Activated naive CD4-positive, alpha-beta T cell treated with anti-CD3 and anti-CD28 coated beads, Interleukin-2, amount 10 ng/mL, durations not matched to agents 7 days and 5 days (primary cell): ENCODE measurements at regions not wholly inside any gene's neighbourhood (a gene's known extent, or its start where the extent isn't known, plus 50 kb on each side); places are given as distances from the start of the nearest gene placed in this dataset.

Experiments
- CTCF ChIA-PET: fragments of 350-600 bp; sonication (Branson Sonifier 250); formaldehyde crosslinking; loops from one replicate; lab custom pipeline; 2021; ENCODE audit warnings: antibody characterized with exemption; lab: Charles Lee
- DNase-seq: peaks from one replicate; pipeline ENCODE4 v3.0.0-alpha.2; 2020
- H3K27ac Mint-ChIP-seq: one replicate; pipeline ENCODE4 v1.8.0; 2021; ENCODE audit warnings: mild to moderate bottlenecking, moderate library complexity, mixed read lengths
- H3K27me3 Mint-ChIP-seq: one replicate; pipeline ENCODE4 v1.8.0; 2021; ENCODE audit warnings: mild to moderate bottlenecking, mixed read lengths
- H3K36me3 Mint-ChIP-seq: one replicate; pipeline ENCODE4 v1.8.0; 2021; ENCODE audit warnings: mixed read lengths
- H3K4me1 Mint-ChIP-seq: one replicate; pipeline ENCODE4 v1.8.0; 2021; ENCODE audit warnings: mixed read lengths
- H3K4me3 Mint-ChIP-seq: one replicate; pipeline ENCODE4 v1.8.0; 2021; ENCODE audit warnings: mild to moderate bottlenecking, moderate library complexity, mixed read lengths
- H3K9me3 Mint-ChIP-seq: one replicate; pipeline ENCODE4 v1.8.0; 2021; ENCODE audit warnings: mixed read lengths

DNA sequence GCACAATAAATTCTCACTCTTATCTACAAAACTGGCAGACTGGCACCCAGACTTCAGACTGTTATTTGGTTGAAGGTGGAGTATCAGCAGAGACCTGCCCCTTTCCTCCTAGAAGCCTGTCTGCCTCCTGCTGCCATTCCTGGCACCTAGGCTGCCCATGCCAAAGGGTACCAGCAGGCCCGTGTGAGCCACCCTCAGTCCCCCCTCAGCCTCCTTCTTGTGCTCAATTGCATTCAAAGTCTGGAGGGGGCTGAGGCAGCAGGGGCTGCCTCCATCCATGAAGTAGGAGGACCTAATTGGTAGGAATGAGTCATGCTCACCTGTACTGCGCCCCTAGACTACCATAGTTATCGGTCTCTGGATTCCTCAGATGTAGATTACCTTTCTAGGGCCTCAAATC, 440.9 kb upstream of the GRM3 start:
- Mint-ChIP-seq H3K27ac (no peak overlapping the region), H3K9me3 (peaks cover 9% of the 10 kb centered on the region)

DNA sequence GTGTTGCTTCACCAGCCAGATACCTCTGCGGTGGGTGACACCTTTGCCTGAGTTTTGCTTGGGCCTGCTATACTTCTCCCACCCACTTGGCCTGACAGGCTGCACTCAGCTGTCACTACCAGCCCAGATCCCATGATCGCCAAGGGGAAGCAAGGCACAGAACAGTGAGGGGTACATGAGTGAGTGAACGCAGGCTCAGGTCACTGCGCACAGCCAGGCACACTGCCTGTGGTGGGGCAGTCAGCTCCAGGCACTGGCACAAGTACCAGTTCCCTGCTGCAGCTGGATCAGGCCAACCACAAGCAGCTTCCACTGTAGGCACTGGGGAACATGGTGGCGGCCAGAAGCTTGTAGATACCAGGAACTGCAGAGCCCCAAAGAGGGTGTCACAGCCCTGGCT, 441.9 kb upstream of the GRM3 start:
- no peak overlapping the region for H3K4me3 Mint-ChIP-seq
- H3K9me3 Mint-ChIP-seq = peaks cover 9% of the 10 kb centered on the region
- H3K27ac Mint-ChIP-seq = no peak overlapping the region
- DNase-seq = no peak
- CTCF ChIA-PET = no interaction called here
- H3K27me3 Mint-ChIP-seq = no peaks in the 10 kb centered on the region
- no peaks in the 10 kb centered on the region for H3K4me1 Mint-ChIP-seq
- no peaks in the 10 kb centered on the region for H3K36me3 Mint-ChIP-seq

More for the DNA sequence above, 440.9 kb upstream of the GRM3 start:
- Mint-ChIP-seq H3K36me3 (no peaks in the 10 kb centered on the region), H3K4me1 (no peaks in the 10 kb centered on the region), H3K4me3 (no peak overlapping the region), H3K27me3 (no peaks in the 10 kb centered on the region)
- no peak for DNase-seq
- CTCF ChIA-PET = no interaction called here

DNA sequence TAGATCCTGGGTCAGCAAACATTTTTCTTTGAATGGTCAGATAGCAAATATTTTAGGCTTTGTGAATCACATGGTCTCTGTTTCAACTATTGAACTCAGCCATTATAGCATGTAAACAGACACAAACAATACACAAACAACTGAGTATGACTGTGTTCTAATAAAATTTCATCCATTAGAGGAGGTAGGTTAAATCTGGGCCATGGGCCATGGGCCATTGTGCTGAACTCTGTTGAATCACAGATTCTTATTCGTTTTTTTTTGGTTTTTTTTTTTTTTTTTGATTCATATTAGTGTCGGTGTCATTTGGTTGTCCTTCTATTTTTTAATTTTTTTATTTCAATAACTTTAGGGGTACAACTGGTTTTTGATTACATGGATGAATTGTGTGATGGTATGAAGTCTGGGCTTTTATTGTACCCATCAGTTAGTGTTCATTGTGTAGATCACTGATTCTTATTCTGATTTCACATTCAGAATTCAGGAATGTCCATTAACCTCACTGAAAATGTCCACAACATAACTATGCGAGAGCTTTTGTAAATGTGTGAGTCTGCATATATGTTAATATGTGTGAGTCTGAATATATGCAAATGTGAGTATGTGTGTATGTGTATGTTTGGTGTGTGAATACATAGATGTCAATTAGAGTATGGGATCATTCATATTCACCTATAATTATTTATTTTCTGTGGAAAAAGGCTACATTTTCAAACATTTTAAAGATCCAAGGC, 443.7 kb upstream of the GRM3 start:
- Mint-ChIP-seq H3K27ac (no peak overlapping the region), H3K4me3 (no peak overlapping the region), H3K36me3 (no peaks in the 10 kb centered on the region), H3K9me3 (peaks cover 6% of the 10 kb centered on the region), H3K4me1 (no peaks in the 10 kb centered on the region), H3K27me3 (no peaks in the 10 kb centered on the region)
- no peak for DNase-seq
- CTCF ChIA-PET = no interaction called here

DNA sequence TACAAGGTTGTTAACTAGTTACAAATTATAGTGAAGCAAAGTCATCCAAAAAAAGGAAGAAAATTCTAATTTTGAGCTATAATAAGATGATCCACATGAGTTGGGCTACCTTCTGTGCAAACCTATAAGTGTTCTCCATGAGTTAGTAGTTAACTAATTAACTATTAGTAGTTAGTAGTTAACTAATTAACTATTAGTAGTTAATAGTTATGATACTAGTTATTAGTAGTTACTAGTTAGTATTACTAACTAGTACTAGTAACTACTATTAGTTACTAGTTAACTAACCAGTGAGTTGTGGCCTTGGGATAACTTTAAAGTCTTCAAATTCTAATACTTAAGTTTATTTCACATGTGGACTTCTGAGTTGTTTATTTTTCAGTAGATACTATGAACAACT, 453.4 kb upstream of the GRM3 start:
- Mint-ChIP-seq H3K27ac (no peak overlapping the region), H3K4me1 (no peaks in the 10 kb centered on the region), H3K36me3 (no peaks in the 10 kb centered on the region), H3K27me3 (no peaks in the 10 kb centered on the region), H3K4me3 (no peak overlapping the region), H3K9me3 (peaks cover 8% of the 10 kb centered on the region)
- DNase-seq = no peak
- CTCF ChIA-PET = no interaction called here

DNA sequence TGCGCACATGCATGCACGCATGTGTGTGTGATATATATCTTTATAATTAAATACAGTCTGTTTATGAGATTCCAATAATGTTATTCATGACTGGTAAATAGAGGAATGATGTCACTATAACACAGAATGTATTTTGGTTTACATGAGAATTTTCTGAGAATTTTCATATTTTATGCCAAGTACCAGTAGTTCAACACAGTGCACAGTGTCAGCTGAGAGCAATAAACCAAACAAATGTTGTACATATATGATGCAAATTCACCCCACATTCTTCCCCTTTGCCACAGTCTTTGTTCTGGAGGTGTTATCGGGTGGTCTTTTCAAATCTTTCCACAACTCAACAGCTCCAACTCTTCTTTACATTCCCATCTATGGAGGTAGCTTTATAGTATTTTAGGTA, 462.2 kb upstream of the GRM3 start:
- Mint-ChIP-seq H3K27me3 (no peaks in the 10 kb centered on the region), H3K4me1 (no peaks in the 10 kb centered on the region), H3K36me3 (no peaks in the 10 kb centered on the region), H3K9me3 (peaks cover 2% of the 10 kb centered on the region), H3K4me3 (no peak overlapping the region), H3K27ac (no peak overlapping the region)
- no peak for DNase-seq
- CTCF ChIA-PET = no interaction called here

DNA sequence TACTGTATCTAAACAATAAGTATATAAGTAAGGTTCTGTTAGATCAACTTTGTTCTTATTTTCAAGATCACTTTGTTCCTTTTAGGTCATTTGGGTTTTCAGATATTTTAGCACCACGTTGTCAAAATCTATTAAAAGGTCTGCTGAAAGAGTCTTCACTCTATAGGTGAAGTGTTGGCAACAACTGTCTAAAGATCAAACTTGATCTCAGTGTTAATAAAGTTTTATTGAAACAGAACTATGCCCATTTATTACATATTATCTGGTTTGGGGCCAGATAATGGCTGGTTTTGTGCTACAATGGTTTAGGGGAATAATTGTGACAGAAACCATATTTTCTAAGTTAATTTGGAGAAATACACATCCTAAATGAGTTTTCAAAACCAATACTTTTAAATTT, 478.9 kb upstream of the GRM3 start:
- H3K9me3 Mint-ChIP-seq = peaks cover 11% of the 10 kb centered on the region
- no peaks in the 10 kb centered on the region for H3K36me3 Mint-ChIP-seq
- no peak for DNase-seq
- CTCF ChIA-PET = no interaction called here
- H3K4me3 Mint-ChIP-seq = no peak overlapping the region
- H3K27ac Mint-ChIP-seq = no peak overlapping the region
- H3K4me1 Mint-ChIP-seq = no peaks in the 10 kb centered on the region
- H3K27me3 Mint-ChIP-seq = no peaks in the 10 kb centered on the region

DNA sequence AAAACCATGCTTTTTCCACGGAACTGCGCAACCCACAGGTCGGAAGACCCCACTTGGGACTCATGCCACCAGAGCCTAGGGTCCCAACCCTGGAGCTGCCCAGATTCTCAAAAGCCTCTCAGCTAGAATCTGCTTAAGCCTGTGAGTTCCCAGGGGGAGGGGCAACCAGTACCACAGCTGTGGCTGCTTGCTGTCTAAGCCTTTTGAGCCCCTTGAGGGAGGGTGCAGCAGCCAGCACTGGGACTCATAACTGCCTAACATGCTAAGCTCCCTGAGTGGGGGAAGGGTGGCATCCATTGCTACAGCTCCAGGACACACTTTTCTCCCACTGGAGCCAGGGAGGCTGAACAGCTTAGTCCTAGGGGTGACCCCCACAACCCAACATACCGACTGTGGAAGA, 485.6 kb upstream of the GRM3 start:
- Mint-ChIP-seq H3K4me3 (no peak overlapping the region), H3K36me3 (no peaks in the 10 kb centered on the region), H3K27ac (no peak overlapping the region), H3K4me1 (no peaks in the 10 kb centered on the region), H3K9me3 (peaks cover 21% of the 10 kb centered on the region), H3K27me3 (no peaks in the 10 kb centered on the region)
- no peak for DNase-seq
- CTCF ChIA-PET = no interaction called here

DNA sequence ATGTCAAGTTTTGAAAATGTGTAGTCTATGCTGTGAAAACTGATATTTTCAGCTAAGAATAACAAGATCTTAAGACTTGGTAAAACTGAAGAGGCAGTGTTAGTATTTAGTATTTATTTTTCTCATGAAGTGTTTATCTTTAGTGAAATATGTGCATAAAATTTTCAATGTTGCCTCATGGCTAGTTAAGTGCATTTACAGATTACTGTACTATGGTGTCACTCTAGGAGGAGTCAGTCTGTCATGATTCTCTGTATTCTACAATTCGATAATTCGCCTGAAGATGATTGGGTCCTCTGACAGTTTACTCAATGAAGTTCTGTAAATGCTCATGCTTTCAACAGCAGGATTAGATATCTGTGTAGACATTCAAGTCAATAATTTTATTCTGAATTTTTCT, 488.1 kb upstream of the GRM3 start:
- Mint-ChIP-seq H3K4me1 (no peaks in the 10 kb centered on the region), H3K36me3 (no peaks in the 10 kb centered on the region), H3K27me3 (no peaks in the 10 kb centered on the region), H3K27ac (no peak overlapping the region), H3K9me3 (peaks cover 18% of the 10 kb centered on the region), H3K4me3 (no peak overlapping the region)
- DNase-seq = no peak
- CTCF ChIA-PET = no interaction called here

DNA sequence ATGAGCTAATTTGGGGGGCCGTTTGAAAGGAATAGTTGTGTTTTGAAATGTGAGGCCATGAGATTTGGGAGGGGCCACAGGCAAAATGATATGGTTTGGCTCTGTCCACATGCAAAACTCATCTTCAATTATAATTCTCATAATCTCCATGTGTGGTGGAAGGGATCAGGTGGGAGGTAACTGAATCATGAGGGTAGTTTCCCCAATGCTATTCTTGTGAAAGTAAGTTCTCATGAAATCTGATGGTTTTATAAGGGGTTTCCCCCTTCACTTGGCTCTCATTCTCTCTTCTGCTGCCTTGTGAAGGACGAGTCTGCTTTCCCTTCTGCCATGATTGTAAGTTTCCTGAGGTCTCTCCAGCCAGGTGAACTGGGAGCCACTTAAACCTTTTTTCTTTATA, 490.8 kb upstream of the GRM3 start:
- Mint-ChIP-seq H3K4me1 (no peaks in the 10 kb centered on the region), H3K27me3 (no peaks in the 10 kb centered on the region), H3K9me3 (peaks cover 8% of the 10 kb centered on the region), H3K27ac (no peak overlapping the region), H3K4me3 (no peak overlapping the region), H3K36me3 (no peaks in the 10 kb centered on the region)
- CTCF ChIA-PET = no interaction called here
- DNase-seq = no peak

DNA sequence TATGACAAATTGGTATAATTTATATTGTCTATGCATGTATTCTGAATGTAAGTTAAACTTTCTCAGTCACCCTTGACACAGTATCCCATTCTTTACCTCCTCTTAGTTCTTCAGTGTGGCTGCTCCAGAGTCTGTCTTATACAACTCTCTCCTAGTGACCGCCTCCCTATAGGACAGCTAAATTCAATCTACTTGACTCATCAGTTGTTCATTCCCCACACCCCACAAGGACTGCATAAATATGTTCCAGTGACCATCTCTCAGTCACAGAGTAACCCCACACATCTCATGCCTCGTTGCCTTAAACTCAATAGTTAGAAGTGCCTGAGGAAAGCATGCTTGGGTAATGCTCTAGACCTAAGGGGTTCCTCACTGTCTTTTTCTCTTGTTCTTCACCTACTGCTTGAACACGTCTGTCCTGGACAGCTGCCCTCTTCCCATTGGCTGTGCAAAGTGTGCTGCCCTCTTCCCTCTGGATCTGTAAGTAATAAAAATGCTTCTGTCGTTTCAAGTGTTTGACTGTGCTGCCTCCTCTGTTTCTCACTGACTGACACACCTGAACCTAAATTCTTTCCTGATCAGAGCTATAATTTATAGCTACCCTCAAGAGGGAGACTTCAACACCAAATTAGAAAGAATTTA, 494.6 kb upstream of the GRM3 start:
- no peak for DNase-seq
- Mint-ChIP-seq H3K36me3 (no peaks in the 10 kb centered on the region), H3K9me3 (peaks cover 13% of the 10 kb centered on the region), H3K27ac (no peak overlapping the region), H3K27me3 (no peaks in the 10 kb centered on the region), H3K4me1 (no peaks in the 10 kb centered on the region), H3K4me3 (no peak overlapping the region)
- CTCF ChIA-PET = no interaction called here

DNA sequence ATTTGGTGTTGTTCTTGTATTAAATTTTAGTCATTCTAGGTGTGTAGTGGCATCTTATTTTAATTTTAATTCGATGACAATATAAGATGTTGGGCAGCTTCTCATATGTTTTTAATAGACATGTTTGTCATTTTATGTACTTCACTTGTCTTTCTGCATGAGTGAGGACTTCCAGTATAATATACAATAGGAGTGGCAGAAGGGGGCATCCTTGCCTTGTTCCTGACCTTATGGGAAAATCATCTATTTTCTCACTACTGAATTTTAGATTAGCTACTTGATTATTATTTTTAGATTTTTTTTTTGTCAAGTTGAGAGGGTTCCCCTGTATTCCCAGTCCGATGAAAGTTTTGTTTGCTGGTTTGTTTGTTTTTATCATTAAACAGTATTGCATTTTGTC, 495.2 kb upstream of the GRM3 start:
- peaks cover 13% of the 10 kb centered on the region for H3K9me3 Mint-ChIP-seq
- H3K4me3 Mint-ChIP-seq = no peak overlapping the region
- CTCF ChIA-PET = no interaction called here
- no peak overlapping the region for H3K27ac Mint-ChIP-seq
- DNase-seq = no peak
- H3K4me1 Mint-ChIP-seq = no peaks in the 10 kb centered on the region
- no peaks in the 10 kb centered on the region for H3K36me3 Mint-ChIP-seq
- no peaks in the 10 kb centered on the region for H3K27me3 Mint-ChIP-seq

DNA sequence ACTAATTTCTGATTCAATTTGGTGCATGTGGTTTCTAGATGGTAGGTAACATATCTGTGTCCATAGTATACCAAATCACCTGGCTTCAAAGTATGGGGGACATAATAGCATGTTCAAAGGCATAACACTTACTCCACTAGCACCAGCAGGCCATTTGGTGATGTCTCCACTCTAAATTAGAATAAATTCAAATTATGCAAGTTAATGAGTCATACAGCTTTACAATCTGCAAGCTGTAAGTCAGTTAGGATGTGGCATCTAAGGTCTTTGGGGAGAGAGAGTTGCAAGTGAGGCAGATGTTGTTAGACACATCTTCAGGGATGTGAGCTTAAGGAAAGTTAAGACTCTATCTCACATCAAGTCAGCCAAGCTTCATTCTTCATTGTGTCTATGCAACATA, 506.4 kb upstream of the GRM3 start:
- no peaks in the 10 kb centered on the region for H3K36me3 Mint-ChIP-seq
- no peak for DNase-seq
- no peaks in the 10 kb centered on the region for H3K27me3 Mint-ChIP-seq
- peaks cover 6% of the 10 kb centered on the region for H3K9me3 Mint-ChIP-seq
- H3K4me1 Mint-ChIP-seq = no peaks in the 10 kb centered on the region
- H3K4me3 Mint-ChIP-seq = no peak overlapping the region
- CTCF ChIA-PET = no interaction called here
- no peak overlapping the region for H3K27ac Mint-ChIP-seq

DNA sequence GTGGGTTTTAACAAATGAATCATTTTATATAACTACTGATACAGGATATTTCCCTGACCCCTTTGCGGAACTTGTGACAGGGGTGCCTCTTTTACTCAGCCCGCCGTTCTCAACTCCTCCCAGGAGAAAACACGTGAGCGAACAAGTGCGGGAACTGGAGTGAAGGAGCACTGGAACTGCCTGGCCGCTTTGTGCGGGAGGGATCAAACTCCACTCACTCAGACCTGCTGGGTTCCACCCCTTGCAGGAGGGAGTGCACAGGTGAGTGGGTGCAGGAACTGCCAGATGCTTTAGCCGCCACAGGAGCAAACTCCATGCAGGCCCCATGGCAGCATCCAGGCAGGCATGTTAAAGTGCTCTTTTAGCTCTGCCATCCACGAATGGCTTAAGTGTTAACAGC, 513.4 kb upstream of the GRM3 start:
- H3K4me1 Mint-ChIP-seq = no peaks in the 10 kb centered on the region
- no peak overlapping the region for H3K4me3 Mint-ChIP-seq
- no peak overlapping the region for H3K27ac Mint-ChIP-seq
- H3K9me3 Mint-ChIP-seq = peaks cover 7% of the 10 kb centered on the region
- H3K27me3 Mint-ChIP-seq = no peaks in the 10 kb centered on the region
- no peaks in the 10 kb centered on the region for H3K36me3 Mint-ChIP-seq
- DNase-seq = no peak
- CTCF ChIA-PET = no interaction called here

DNA sequence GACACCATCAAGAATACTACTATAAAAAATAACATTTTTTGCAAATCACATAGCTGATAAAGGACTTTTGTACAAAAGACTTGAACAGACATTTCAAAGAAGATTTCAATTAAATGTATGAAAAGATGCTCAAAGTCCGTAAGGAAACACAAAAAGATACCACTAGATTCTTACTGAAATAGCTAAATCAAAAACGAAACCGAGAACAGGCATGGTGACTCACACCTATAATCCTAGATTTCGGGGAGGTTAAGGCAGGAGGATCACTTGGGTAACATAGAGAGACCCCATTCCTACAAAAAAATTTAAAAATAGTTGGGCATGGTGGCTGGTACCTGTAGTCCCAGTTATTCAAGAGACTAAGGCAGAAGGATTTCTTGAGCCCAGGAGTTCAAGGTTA, 520.2 kb upstream of the GRM3 start:
- H3K27ac Mint-ChIP-seq = no peak overlapping the region
- H3K4me3 Mint-ChIP-seq = no peak overlapping the region
- CTCF ChIA-PET = no interaction called here
- H3K36me3 Mint-ChIP-seq = no peaks in the 10 kb centered on the region
- DNase-seq = no peak
- no peaks in the 10 kb centered on the region for H3K27me3 Mint-ChIP-seq
- H3K9me3 Mint-ChIP-seq = peaks cover 11% of the 10 kb centered on the region
- no peaks in the 10 kb centered on the region for H3K4me1 Mint-ChIP-seq

DNA sequence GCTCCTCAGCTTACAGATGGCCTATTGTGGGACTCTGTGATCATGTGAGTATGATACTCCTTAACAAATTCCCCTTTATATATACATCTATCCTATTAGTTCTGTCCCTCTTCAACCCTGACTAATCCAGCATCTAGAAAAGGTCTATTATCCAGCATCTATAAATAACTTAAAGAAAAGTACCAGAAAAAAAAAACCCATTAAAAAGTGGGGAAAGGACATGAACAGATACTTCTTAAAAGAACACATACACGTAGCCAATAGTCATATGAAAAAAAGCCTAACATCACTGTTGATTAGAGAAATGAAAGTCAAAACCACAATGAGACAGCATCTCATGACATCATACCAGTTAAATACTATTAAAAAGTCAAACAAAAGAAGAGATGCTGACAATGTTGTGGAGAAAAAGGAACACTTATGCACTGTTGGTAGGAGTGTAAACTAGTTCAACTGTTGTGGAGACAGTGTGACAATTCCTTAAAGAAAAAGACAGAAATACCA, 549.5 kb upstream of the GRM3 start:
- Mint-ChIP-seq H3K4me3 (no peak overlapping the region), H3K36me3 (no peaks in the 10 kb centered on the region), H3K4me1 (no peaks in the 10 kb centered on the region), H3K9me3 (peaks cover 8% of the 10 kb centered on the region), H3K27ac (no peak overlapping the region), H3K27me3 (no peaks in the 10 kb centered on the region)
- no peak for DNase-seq
- CTCF ChIA-PET = no interaction called here
